ENCODE measurements at regions not wholly inside any gene's neighbourhood (a gene's known extent, or its start where the extent isn't known, plus 50 kb on each side); places are given as distances from the start of the nearest gene placed in this dataset.

- Histone ChIP-seq H3K36me3 (ENCODE audit: insufficient read depth in 1 of 2, low read depth in 1 of 2) (no peaks in the 10 kb centered on the region), H3K4me3 (no peak overlapping the region), H3K9me3 (no peaks in the 10 kb centered on the region), H3K4me1 (no peaks in the 10 kb centered on the region), H3K27me3 (ENCODE audit: insufficient read depth in 3 of 3, low read length in 2 of 3) (no peaks in the 10 kb centered on the region), H3K27ac (no peak overlapping the region)
- ATAC-seq (no peak), DNase-seq (no peak)
- 88 to 91% (median 91%) methylated on average over 4 of the region's 4 CpGs for WGBS, 3 donors
- intact Hi-C loops (cut with DNase I): no loop called here
- TF ChIP-seq CTCF (IDR thresholded peaks at IDR 0.05): no peak
Measured at GRCh38 chr13:62682788-62683187, 1267.1 kb upstream of the PCDH20 start.

- Histone ChIP-seq H3K36me3 (ENCODE audit: insufficient read depth in 1 of 2, low read depth in 1 of 2) (no peaks in the 10 kb centered on the region), H3K4me1 (no peaks in the 10 kb centered on the region), H3K9me3 (no peaks in the 10 kb centered on the region), H3K4me3 (no peak overlapping the region), H3K27me3 (ENCODE audit: insufficient read depth in 3 of 3, low read length in 2 of 3) (no peaks in the 10 kb centered on the region), H3K27ac (no peak overlapping the region)
- intact Hi-C loops (cut with DNase I): no loop called here
- no peak for TF ChIP-seq CTCF (IDR thresholded peaks at IDR 0.05)
- DNase-seq (no peak), ATAC-seq (no peak)
- WGBS, 3 donors: 59 to 70% (median 66%) methylated on average over 4 of the region's 4 CpGs
Measured at GRCh38 chr13:62678039-62678438, 1262.4 kb upstream of the PCDH20 start.

- Histone ChIP-seq H3K4me1 (no peaks in the 10 kb centered on the region), H3K27me3 (ENCODE audit: insufficient read depth in 3 of 3, low read length in 2 of 3) (no peaks in the 10 kb centered on the region), H3K27ac (no peak overlapping the region), H3K36me3 (ENCODE audit: insufficient read depth in 1 of 2, low read depth in 1 of 2) (no peaks in the 10 kb centered on the region), H3K4me3 (no peak overlapping the region), H3K9me3 (no peaks in the 10 kb centered on the region)
- intact Hi-C loops (cut with DNase I): no loop called here
- ATAC-seq (no peak), DNase-seq (no peak)
- 51 to 68% (median 52%) methylated on average over 1 of the region's 1 CpG for WGBS, 3 donors
- no peak for TF ChIP-seq CTCF (IDR thresholded peaks at IDR 0.05)
Measured at GRCh38 chr13:62663767-62664166, 1248.1 kb upstream of the PCDH20 start.

GRCh38 chr13:62659365-62659764 is 1243.7 kb upstream of the PCDH20 start:
- 42 to 58% (median 51%) methylated on average over 3 of the region's 3 CpGs for WGBS, 3 donors
- intact Hi-C loops (cut with DNase I): no loop called here

More at GRCh38 chr13:62659365-62659764, 1243.7 kb upstream of the PCDH20 start:
- DNase-seq: no peak
- H3K27me3 ChIP-seq (ENCODE audit: insufficient read depth in 3 of 3, low read length in 2 of 3): no peaks in the 10 kb centered on the region
- ATAC-seq: no peak
- no peaks in the 10 kb centered on the region for H3K9me3 ChIP-seq
- H3K27ac ChIP-seq: no peak overlapping the region
- no peak overlapping the region for H3K4me3 ChIP-seq
- H3K36me3 ChIP-seq (ENCODE audit: insufficient read depth in 1 of 2, low read depth in 1 of 2): no peaks in the 10 kb centered on the region
- no peak for TF ChIP-seq CTCF (IDR thresholded peaks at IDR 0.05)
- H3K4me1 ChIP-seq: no peaks in the 10 kb centered on the region

All from psoas muscle (tissue), 7 donors.